Hippocampal formation (tissue), 2 donors: ENCODE measurements at regions not wholly inside any gene's neighbourhood (a gene's known extent, or its start where the extent isn't known, plus 50 kb on each side); places are given as distances from the start of the nearest gene placed in this dataset.

Source experiments
- DNase-seq, 2 donors: peaks; one replicate each; lab custom pipeline; 2025; lab: John Stamatoyannopoulos, UW

GRCh38 chr4:116872308-116872707 lies 213.1 kb downstream of the TRAM1L1 start:
- DNase-seq, result no peak

GRCh38 chr4:116870686-116871085 lies 214.7 kb downstream of the TRAM1L1 start:
- no peak for DNase-seq

- DNase-seq, result no peak
These were observed 219.3 kb downstream of the TRAM1L1 start for GRCh38 chr4:116866106-116866505.

- no peak for DNase-seq
These were observed 222.8 kb downstream of the TRAM1L1 start for GRCh38 chr4:116862592-116862991.

- no peak for DNase-seq
These were observed 224.5 kb downstream of the TRAM1L1 start for GRCh38 chr4:116860891-116861290.

- no peak for DNase-seq
These were observed 235.8 kb downstream of the TRAM1L1 start for GRCh38 chr4:116849620-116850019.

GRCh38 chr4:116847616-116848015 lies 237.8 kb downstream of the TRAM1L1 start:
- DNase-seq, result no peak

- no peak for DNase-seq
These were observed 245.6 kb downstream of the TRAM1L1 start for GRCh38 chr4:116839826-116840225.

GRCh38 chr4:116838609-116839008 lies 246.8 kb downstream of the TRAM1L1 start:
- no peak for DNase-seq

- no peak for DNase-seq
These were observed 256.2 kb downstream of the TRAM1L1 start for GRCh38 chr4:116829187-116829586.

- DNase-seq, result no peak
These were observed 261.2 kb downstream of the TRAM1L1 start for GRCh38 chr4:116824172-116824571.

- no peak for DNase-seq
These were observed 273.6 kb downstream of the TRAM1L1 start for GRCh38 chr4:116811730-116812129.

GRCh38 chr4:116796022-116796421 lies 289.4 kb downstream of the TRAM1L1 start:
- DNase-seq, result no peak

- DNase-seq, result no peak
These were observed 296.7 kb downstream of the TRAM1L1 start for GRCh38 chr4:116788723-116789122.

- no peak for DNase-seq
These were observed 330.3 kb downstream of the TRAM1L1 start for GRCh38 chr4:116755051-116755450.

GRCh38 chr4:116752027-116752426 lies 333.3 kb downstream of the TRAM1L1 start:
- DNase-seq, result no peak

GRCh38 chr4:116736756-116737155 lies 348.6 kb downstream of the TRAM1L1 start:
- no peak for DNase-seq

- no peak for DNase-seq
These were observed 351.2 kb downstream of the TRAM1L1 start for GRCh38 chr4:116734178-116734577.

GRCh38 chr4:116733370-116733769 lies 352.0 kb downstream of the TRAM1L1 start:
- no peak for DNase-seq

- DNase-seq, result no peak
These were observed 358.9 kb downstream of the TRAM1L1 start for GRCh38 chr4:116726523-116726922.

- DNase-seq, result no peak
These were observed 361.1 kb downstream of the TRAM1L1 start for GRCh38 chr4:116724249-116724648.

- no peak for DNase-seq
These were observed 379.9 kb downstream of the TRAM1L1 start for GRCh38 chr4:116705466-116705865.

GRCh38 chr4:116702949-116703348 lies 382.4 kb downstream of the TRAM1L1 start:
- DNase-seq, result no peak

GRCh38 chr4:116688536-116688935 lies 396.8 kb downstream of the TRAM1L1 start:
- no peak for DNase-seq

- no peak for DNase-seq
These were observed 417.2 kb downstream of the TRAM1L1 start for GRCh38 chr4:116668190-116668589.
